Osteocyte (in vitro differentiated cells): ENCODE measurements at regions not wholly inside any gene's neighbourhood (a gene's known extent, or its start where the extent isn't known, plus 50 kb on each side); places are given as distances from the start of the nearest gene placed in this dataset.
"Not testable (repeated sequence)": the region's sequence is repeated elsewhere in the genome, so short reads cannot be mapped to it uniquely, and the experiment has no call there.

Source experiments
- DNase-seq: peaks from one replicate; pipeline ENCODE4 v3.0.0; 2021; ENCODE audit warnings: mixed read lengths; ENCODE audit not compliant: unreplicated experiment; ENCODE audit errors: extremely low spot score
- H3K27ac Mint-ChIP-seq: one replicate; pipeline ENCODE4 v1.8.0; 2021; ENCODE audit warnings: mild to moderate bottlenecking, mixed read lengths; ENCODE audit not compliant: unreplicated experiment
- H3K27me3 Mint-ChIP-seq: one replicate; pipeline ENCODE4 v1.8.0; 2021; ENCODE audit warnings: mixed read lengths; ENCODE audit not compliant: unreplicated experiment
- H3K36me3 Mint-ChIP-seq: one replicate; pipeline ENCODE4 v1.8.0; 2021; ENCODE audit warnings: mixed read lengths; ENCODE audit not compliant: unreplicated experiment
- H3K4me1 Mint-ChIP-seq: one replicate; pipeline ENCODE4 v1.8.0; 2021; ENCODE audit warnings: mixed read lengths; ENCODE audit not compliant: unreplicated experiment
- H3K4me3 Mint-ChIP-seq: one replicate; pipeline ENCODE4 v1.8.0; 2021; ENCODE audit warnings: mild to moderate bottlenecking, moderate library complexity, mixed read lengths; ENCODE audit not compliant: unreplicated experiment
- H3K9me3 Mint-ChIP-seq: one replicate; pipeline ENCODE4 v1.8.0; 2021; ENCODE audit warnings: mixed read lengths; ENCODE audit not compliant: unreplicated experiment
- TF ChIP-seq, protein P1 (sequence below): fragments of 200-600 bp; sonication (generic); IDR thresholded peaks from 2 replicates; pipeline ENCODE4 v1.5.0; 2021; ENCODE audit warnings: antibody characterized with exemption, mild to moderate bottlenecking, moderate library complexity

- DNase-seq = no peak
- Mint-ChIP-seq H3K9me3 (no peaks in the 10 kb centered on the region), H3K27ac (no peak overlapping the region), H3K36me3 (no peaks in the 10 kb centered on the region), H3K27me3 (no peaks in the 10 kb centered on the region), H3K4me1 (peaks cover 39% of the 10 kb centered on the region), H3K4me3 (no peak overlapping the region)
- TF ChIP-seq, protein P1, sequence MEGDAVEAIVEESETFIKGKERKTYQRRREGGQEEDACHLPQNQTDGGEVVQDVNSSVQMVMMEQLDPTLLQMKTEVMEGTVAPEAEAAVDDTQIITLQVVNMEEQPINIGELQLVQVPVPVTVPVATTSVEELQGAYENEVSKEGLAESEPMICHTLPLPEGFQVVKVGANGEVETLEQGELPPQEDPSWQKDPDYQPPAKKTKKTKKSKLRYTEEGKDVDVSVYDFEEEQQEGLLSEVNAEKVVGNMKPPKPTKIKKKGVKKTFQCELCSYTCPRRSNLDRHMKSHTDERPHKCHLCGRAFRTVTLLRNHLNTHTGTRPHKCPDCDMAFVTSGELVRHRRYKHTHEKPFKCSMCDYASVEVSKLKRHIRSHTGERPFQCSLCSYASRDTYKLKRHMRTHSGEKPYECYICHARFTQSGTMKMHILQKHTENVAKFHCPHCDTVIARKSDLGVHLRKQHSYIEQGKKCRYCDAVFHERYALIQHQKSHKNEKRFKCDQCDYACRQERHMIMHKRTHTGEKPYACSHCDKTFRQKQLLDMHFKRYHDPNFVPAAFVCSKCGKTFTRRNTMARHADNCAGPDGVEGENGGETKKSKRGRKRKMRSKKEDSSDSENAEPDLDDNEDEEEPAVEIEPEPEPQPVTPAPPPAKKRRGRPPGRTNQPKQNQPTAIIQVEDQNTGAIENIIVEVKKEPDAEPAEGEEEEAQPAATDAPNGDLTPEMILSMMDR = no peak
Measured at GRCh38 chr5:8727396-8727795, 818.5 kb downstream of the SEMA5A start.

DNA sequence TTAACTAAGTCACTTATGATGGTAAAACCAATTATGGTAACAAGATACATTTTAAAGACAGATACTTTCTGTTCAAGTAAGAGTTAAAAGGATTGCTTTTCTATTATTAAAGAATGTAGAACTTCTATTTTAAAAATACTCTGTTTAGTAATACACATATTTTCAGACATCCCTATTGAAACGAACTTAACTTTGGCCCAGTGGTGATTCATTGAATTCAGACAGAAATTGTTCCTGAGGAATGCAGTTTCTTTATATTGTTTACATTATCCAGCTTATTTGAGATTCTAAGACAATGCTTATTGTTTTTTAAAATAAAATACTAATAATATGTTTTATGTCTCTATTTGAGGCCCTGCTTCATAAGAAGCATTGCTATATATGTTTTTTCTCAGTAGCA is 816.4 kb downstream of the SEMA5A start:
- no peaks in the 10 kb centered on the region for H3K36me3 Mint-ChIP-seq
- H3K9me3 Mint-ChIP-seq = no peaks in the 10 kb centered on the region

GRCh38 chr5:8730194-8730593 is 815.7 kb downstream of the SEMA5A start:
- Mint-ChIP-seq H3K27ac (no peak overlapping the region), H3K4me3 (no peak overlapping the region), H3K4me1 (peaks cover 39% of the 10 kb centered on the region), H3K9me3 (no peaks in the 10 kb centered on the region), H3K36me3 (no peaks in the 10 kb centered on the region), H3K27me3 (no peaks in the 10 kb centered on the region)
- TF ChIP-seq, protein P1 = no peak
- no peak for DNase-seq

More for the DNA sequence above, 816.4 kb downstream of the SEMA5A start:
- no peak for DNase-seq
- Mint-ChIP-seq H3K4me1 (peaks cover 39% of the 10 kb centered on the region), H3K27me3 (no peaks in the 10 kb centered on the region), H3K4me3 (no peak overlapping the region), H3K27ac (peak overlapping the region; percentile 29)
- TF ChIP-seq, protein P1 = no peak

- DNase-seq, H3K27ac Mint-ChIP-seq, H3K4me3 Mint-ChIP-seq, H3K9me3 Mint-ChIP-seq, H3K27me3 Mint-ChIP-seq, H3K36me3 Mint-ChIP-seq: not testable (repeated sequence)
- H3K4me1 Mint-ChIP-seq = peaks cover 38% of the 10 kb centered on the region
Measured at GRCh38 chr5:8731110-8731509, 814.8 kb downstream of the SEMA5A start.

GRCh38 chr5:8740595-8740994 is 805.3 kb downstream of the SEMA5A start:
- peaks cover 4% of the 10 kb centered on the region for H3K9me3 Mint-ChIP-seq
- no peaks in the 10 kb centered on the region for H3K27me3 Mint-ChIP-seq
- TF ChIP-seq, protein P1 = no peak
- H3K4me1 Mint-ChIP-seq = no peaks in the 10 kb centered on the region
- no peak overlapping the region for H3K4me3 Mint-ChIP-seq
- DNase-seq = no peak
- H3K27ac Mint-ChIP-seq = no peak overlapping the region
- no peaks in the 10 kb centered on the region for H3K36me3 Mint-ChIP-seq

- TF ChIP-seq, protein P1 = no peak
- Mint-ChIP-seq H3K4me1 (peaks cover 7% of the 10 kb centered on the region), H3K27ac (no peak overlapping the region), H3K9me3 (no peaks in the 10 kb centered on the region), H3K36me3 (no peaks in the 10 kb centered on the region), H3K27me3 (no peaks in the 10 kb centered on the region), H3K4me3 (no peak overlapping the region)
- DNase-seq = no peak
Measured at GRCh38 chr5:8749556-8749955, 796.3 kb downstream of the SEMA5A start.
